ENCODE measurements at regions not wholly inside any gene's neighbourhood (a gene's known extent, or its start where the extent isn't known, plus 50 kb on each side); places are given as distances from the start of the nearest gene placed in this dataset.

DNA sequence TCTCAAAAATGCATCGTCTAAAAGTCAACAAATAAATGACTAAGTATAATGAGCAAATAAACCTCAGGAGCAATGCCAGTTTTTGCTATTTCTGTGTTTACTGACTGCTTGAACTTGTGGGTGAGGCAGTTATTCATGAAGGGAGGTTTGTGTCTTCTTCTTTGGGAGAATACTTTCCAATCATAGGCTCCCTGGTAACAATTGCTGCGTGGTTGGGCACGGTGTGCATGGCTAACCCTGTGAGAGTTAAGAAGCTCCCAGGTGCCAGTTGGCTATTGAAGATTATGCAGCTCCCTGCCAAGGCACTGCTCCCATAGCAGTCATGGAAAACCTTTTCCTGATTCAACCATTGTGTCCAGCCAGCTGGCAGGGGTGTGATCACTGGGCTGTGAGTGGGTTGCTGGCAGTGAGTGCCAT lies 775.9 kb upstream of the GOT2 start:
- H3K4me3 Mint-ChIP-seq (ENCODE audit: unreplicated experiment), result no peak overlapping the region
- no peaks in the 10 kb centered on the region for H3K4me1 Mint-ChIP-seq (ENCODE audit: low read depth, unreplicated experiment)
- no peak for DNase-seq
- no peaks in the 10 kb centered on the region for H3K27me3 Mint-ChIP-seq (ENCODE audit: unreplicated experiment)
- H3K36me3 Mint-ChIP-seq (ENCODE audit: unreplicated experiment), result no peaks in the 10 kb centered on the region
- TF ChIP-seq, protein P1, sequence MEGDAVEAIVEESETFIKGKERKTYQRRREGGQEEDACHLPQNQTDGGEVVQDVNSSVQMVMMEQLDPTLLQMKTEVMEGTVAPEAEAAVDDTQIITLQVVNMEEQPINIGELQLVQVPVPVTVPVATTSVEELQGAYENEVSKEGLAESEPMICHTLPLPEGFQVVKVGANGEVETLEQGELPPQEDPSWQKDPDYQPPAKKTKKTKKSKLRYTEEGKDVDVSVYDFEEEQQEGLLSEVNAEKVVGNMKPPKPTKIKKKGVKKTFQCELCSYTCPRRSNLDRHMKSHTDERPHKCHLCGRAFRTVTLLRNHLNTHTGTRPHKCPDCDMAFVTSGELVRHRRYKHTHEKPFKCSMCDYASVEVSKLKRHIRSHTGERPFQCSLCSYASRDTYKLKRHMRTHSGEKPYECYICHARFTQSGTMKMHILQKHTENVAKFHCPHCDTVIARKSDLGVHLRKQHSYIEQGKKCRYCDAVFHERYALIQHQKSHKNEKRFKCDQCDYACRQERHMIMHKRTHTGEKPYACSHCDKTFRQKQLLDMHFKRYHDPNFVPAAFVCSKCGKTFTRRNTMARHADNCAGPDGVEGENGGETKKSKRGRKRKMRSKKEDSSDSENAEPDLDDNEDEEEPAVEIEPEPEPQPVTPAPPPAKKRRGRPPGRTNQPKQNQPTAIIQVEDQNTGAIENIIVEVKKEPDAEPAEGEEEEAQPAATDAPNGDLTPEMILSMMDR (IDR thresholded peaks at IDR 0.05; ENCODE audit: partially characterized antibody, unreplicated experiment), result no peak
- H3K9me3 Mint-ChIP-seq (ENCODE audit: unreplicated experiment), result no peaks in the 10 kb centered on the region
- no peak overlapping the region for H3K27ac Mint-ChIP-seq (ENCODE audit: unreplicated experiment)

DNA sequence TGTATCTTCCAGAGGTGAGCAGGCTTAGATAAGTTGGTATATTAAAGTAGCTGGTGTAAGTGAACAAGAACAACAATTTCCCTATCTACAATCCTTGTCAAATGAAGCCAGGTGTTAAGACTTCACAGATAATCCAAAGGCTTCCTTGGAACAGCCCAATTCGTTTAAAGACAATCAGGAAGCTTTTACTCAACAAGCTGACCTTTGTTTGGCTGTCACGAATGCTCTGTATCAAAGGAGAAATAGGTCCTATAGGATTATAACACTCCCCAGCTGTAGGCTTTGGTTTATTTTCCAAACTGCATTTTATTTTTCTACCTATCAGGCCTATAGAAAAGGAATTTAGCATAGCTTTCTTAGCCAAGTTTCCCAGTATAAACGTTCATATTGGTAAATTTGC lies 766.5 kb upstream of the GOT2 start:
- Mint-ChIP-seq H3K4me3 (ENCODE audit: unreplicated experiment) (no peak overlapping the region), H3K27me3 (ENCODE audit: unreplicated experiment) (no peaks in the 10 kb centered on the region), H3K36me3 (ENCODE audit: unreplicated experiment) (peaks cover 5% of the 10 kb centered on the region), H3K9me3 (ENCODE audit: unreplicated experiment) (no peaks in the 10 kb centered on the region), H3K4me1 (ENCODE audit: low read depth, unreplicated experiment) (no peaks in the 10 kb centered on the region), H3K27ac (ENCODE audit: unreplicated experiment) (no peak overlapping the region)
- TF ChIP-seq, protein P1 (IDR thresholded peaks at IDR 0.05; ENCODE audit: partially characterized antibody, unreplicated experiment), result no peak
- no peak for DNase-seq

DNA sequence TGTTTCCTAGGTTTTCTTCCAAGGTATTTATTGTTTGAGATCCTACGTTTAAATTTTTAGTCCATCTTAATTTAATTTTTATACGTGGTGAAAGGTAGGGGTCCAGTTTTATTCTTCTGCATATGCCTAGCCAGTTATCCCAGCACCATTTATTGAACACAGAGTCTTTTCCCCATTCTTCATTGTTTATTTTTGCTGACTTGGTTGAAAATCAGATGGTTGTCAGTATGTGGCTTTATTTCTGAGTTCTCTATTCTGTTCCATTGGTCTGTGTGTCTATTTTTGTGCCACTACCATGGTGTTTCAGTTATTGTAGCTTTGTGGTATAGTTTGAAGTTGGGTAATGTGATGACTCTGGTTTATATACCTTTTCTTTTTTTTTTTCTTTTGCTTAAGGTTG lies 753.0 kb upstream of the GOT2 start:
- TF ChIP-seq, protein P1 (IDR thresholded peaks at IDR 0.05; ENCODE audit: partially characterized antibody, unreplicated experiment), result no peak
- Mint-ChIP-seq H3K27ac (ENCODE audit: unreplicated experiment) (no peak overlapping the region), H3K4me1 (ENCODE audit: low read depth, unreplicated experiment) (peaks cover 5% of the 10 kb centered on the region), H3K27me3 (ENCODE audit: unreplicated experiment) (peaks cover 3% of the 10 kb centered on the region), H3K36me3 (ENCODE audit: unreplicated experiment) (no peaks in the 10 kb centered on the region), H3K4me3 (ENCODE audit: unreplicated experiment) (no peak overlapping the region), H3K9me3 (ENCODE audit: unreplicated experiment) (no peaks in the 10 kb centered on the region)
- DNase-seq, result no peak

DNA sequence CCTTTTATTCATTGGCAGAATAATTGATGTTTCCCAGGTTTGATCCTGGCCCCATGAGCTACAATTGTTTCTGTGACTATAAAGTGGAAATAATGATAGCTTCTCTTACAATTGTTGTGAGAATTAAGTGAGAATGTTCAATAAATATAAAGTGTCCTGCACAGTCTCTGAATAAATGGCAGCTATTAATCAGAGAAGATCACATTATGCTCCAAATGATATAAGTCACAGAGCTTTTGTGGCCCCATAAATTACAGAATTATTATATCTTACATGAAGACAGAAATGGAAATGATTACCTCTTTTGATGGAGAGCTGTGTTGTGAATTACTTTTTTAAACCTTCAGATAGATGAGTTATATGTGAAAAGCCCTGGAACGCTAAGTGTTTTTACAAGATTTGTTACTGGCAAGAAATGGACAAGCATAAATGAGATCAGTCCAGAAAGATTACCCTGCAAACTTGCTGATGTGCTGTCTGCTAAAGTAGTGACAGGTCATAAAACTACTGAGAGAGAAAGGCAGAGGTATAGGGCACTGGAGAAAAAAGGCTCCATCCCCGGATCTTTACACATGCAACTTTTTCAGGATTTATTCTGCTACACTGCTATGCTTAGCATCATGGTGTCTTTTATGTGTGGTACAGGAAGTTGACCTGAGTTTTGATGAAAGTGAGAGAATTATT lies 750.9 kb upstream of the GOT2 start:
- Mint-ChIP-seq H3K36me3 (ENCODE audit: unreplicated experiment) (no peaks in the 10 kb centered on the region), H3K9me3 (ENCODE audit: unreplicated experiment) (no peaks in the 10 kb centered on the region), H3K27me3 (ENCODE audit: unreplicated experiment) (peaks cover 3% of the 10 kb centered on the region), H3K27ac (ENCODE audit: unreplicated experiment) (peak overlapping the region; percentile 15), H3K4me3 (ENCODE audit: unreplicated experiment) (no peak overlapping the region), H3K4me1 (ENCODE audit: low read depth, unreplicated experiment) (no peaks in the 10 kb centered on the region)
- DNase-seq, result no peak
- TF ChIP-seq, protein P1 (IDR thresholded peaks at IDR 0.05; ENCODE audit: partially characterized antibody, unreplicated experiment), result no peak

DNA sequence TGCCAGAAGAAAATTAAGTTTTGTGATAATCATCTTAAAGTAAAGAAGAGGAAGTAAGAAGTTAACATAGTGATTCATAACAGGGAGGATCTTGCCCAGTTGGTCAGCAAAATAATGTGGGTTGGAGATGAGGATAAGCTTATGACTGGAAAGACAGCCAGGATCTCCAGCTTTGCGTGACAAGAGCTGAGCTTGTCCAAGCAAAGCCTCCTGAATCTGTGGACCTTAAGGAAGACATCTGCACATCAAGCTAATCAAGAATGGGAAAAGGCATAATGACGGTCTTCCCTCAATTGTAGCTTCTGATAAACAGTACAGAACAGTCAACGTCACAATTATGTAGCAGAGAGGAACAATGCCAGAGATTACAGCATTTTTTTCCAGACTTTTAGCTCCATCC lies 744.7 kb upstream of the GOT2 start:
- H3K9me3 Mint-ChIP-seq (ENCODE audit: unreplicated experiment), result peaks cover 1% of the 10 kb centered on the region
- H3K4me3 Mint-ChIP-seq (ENCODE audit: unreplicated experiment), result no peak overlapping the region
- H3K27ac Mint-ChIP-seq (ENCODE audit: unreplicated experiment), result no peak overlapping the region
- peaks cover 1% of the 10 kb centered on the region for H3K27me3 Mint-ChIP-seq (ENCODE audit: unreplicated experiment)
- TF ChIP-seq, protein P1 (IDR thresholded peaks at IDR 0.05; ENCODE audit: partially characterized antibody, unreplicated experiment), result no peak
- no peak for DNase-seq
- H3K36me3 Mint-ChIP-seq (ENCODE audit: unreplicated experiment), result no peaks in the 10 kb centered on the region
- H3K4me1 Mint-ChIP-seq (ENCODE audit: low read depth, unreplicated experiment), result no peaks in the 10 kb centered on the region

All from glutamatergic neuron (in vitro differentiated cells).